Neural progenitor cell (in vitro differentiated cells): ENCODE measurements at regions not wholly inside any gene's neighbourhood (a gene's known extent, or its start where the extent isn't known, plus 50 kb on each side); places are given as distances from the start of the nearest gene placed in this dataset.
"Not testable (repeated sequence)": the region's sequence is repeated elsewhere in the genome, so short reads cannot be mapped to it uniquely, and the experiment has no call there.

Source experiments
- DNase-seq: peaks from one replicate; pipeline ENCODE4 v3.0.0-alpha.2; 2016; ENCODE audit warnings: low spot score
- H2AFZ ChIP-seq: fragments of 200-600 bp; sonication (generic); replicated peaks from 2 replicates; pipeline ENCODE4 v1.6.1; 2016; ENCODE audit warnings: antibody characterized with exemption
- H3F3A ChIP-seq: fragments of 200-600 bp; sonication (generic); 2 replicates; pipeline ENCODE4 v1.6.1; 2016; ENCODE audit warnings: antibody characterized with exemption, low read depth
- H3K27ac ChIP-seq: fragments of 200-600 bp; sonication (generic); 2 replicates; pipeline ENCODE4 v1.5.1; 2016; ENCODE audit warnings: mild to moderate bottlenecking
- H3K27me3 ChIP-seq: fragments of 200-600 bp; sonication (generic); 2 replicates; pipeline ENCODE4 v1.6.1; 2016; ENCODE audit warnings: mild to moderate bottlenecking, moderate library complexity
- H3K36me3 ChIP-seq: fragments of 200-600 bp; sonication (generic); 2 replicates; pipeline ENCODE4 v1.5.1; 2016
- H3K4me1 ChIP-seq: fragments of 200-600 bp; sonication (generic); 2 replicates; pipeline ENCODE4 v1.6.1; 2016; ENCODE audit warnings: mixed run types
- H3K4me2 ChIP-seq: fragments of 200-600 bp; sonication (generic); 2 replicates; pipeline ENCODE4 v1.6.1; 2016
- H3K4me3 ChIP-seq: fragments of 200-600 bp; sonication (generic); 2 replicates; pipeline ENCODE4 v1.5.1; 2016
- H3K79me2 ChIP-seq: fragments of 200-600 bp; sonication (generic); 2 replicates; pipeline ENCODE4 v1.6.1; 2016; ENCODE audit warnings: low read depth
- H3K9ac ChIP-seq: fragments of 200-600 bp; sonication (generic); 2 replicates; pipeline ENCODE4 v1.6.1; 2016
- H3K9me3 ChIP-seq: fragments of 200-600 bp; sonication (generic); 2 replicates; pipeline ENCODE4 v1.5.1; 2016; ENCODE audit warnings: low read depth
- H4K20me1 ChIP-seq: fragments of 200-600 bp; sonication (generic); 2 replicates; pipeline ENCODE4 v1.6.1; 2016; ENCODE audit warnings: low read depth
- H3K27ac Mint-ChIP-seq: 3 replicates; pipeline ENCODE4 v1.8.0; 2021; ENCODE audit warnings: mixed read lengths
- H3K27me3 Mint-ChIP-seq: 2 replicates; pipeline ENCODE4 v1.8.0; 2022; ENCODE audit warnings: low read depth, mild to moderate bottlenecking, inconsistent platforms, moderate library complexity, mixed read lengths; ENCODE audit not compliant: insufficient read depth
- H3K36me3 Mint-ChIP-seq: 3 replicates; pipeline ENCODE4 v1.8.0; 2021; ENCODE audit warnings: mixed read lengths
- H3K4me1 Mint-ChIP-seq: 3 replicates; pipeline ENCODE4 v1.8.0; 2021; ENCODE audit warnings: mixed read lengths
- H3K4me3 Mint-ChIP-seq: 3 replicates; pipeline ENCODE4 v1.8.0; 2021; ENCODE audit warnings: mild to moderate bottlenecking, moderate library complexity, mixed read lengths
- H3K9me3 Mint-ChIP-seq: 3 replicates; pipeline ENCODE4 v1.8.0; 2020; ENCODE audit warnings: mixed read lengths
- CTCF ChIP-seq: fragments of 200-600 bp; sonication (generic); IDR thresholded peaks from 2 replicates; pipeline ENCODE4 v1.5.1; 2017; ENCODE audit warnings: antibody characterized with exemption, mild to moderate bottlenecking
- EZH2 ChIP-seq: fragments of 200-600 bp; sonication (generic); IDR thresholded peaks from 2 replicates; pipeline ENCODE4 v1.6.1; 2017; ENCODE audit warnings: antibody characterized with exemption, mild to moderate bottlenecking, moderate library complexity
- EZH2phosphoT487 ChIP-seq: fragments of 200-600 bp; sonication (generic); IDR thresholded peaks from 2 replicates; pipeline ENCODE4 v1.6.1; 2017; ENCODE audit warnings: antibody characterized with exemption

GRCh38 chr9:73091909-73092308 lies 59.8 kb upstream of the ANXA1 start:
- Histone ChIP-seq H3F3A (no peaks in the 10 kb centered on the region), H4K20me1 (no peaks in the 10 kb centered on the region), H3K79me2 (no peaks in the 10 kb centered on the region), H3K9ac (no peak overlapping the region), H3K4me1 (no peaks in the 10 kb centered on the region), H2AFZ (no peak overlapping the region), H3K9me3 (no peaks in the 10 kb centered on the region), H3K27me3 (no peaks in the 10 kb centered on the region), H3K4me3 (no peak overlapping the region), H3K27ac (no peak overlapping the region), H3K4me2 (no peak overlapping the region), H3K36me3 (no peaks in the 10 kb centered on the region)
- Mint-ChIP-seq H3K9me3 (no peaks in the 10 kb centered on the region), H3K4me3 (no peak overlapping the region), H3K36me3 (no peaks in the 10 kb centered on the region), H3K27ac (no peak overlapping the region), H3K4me1 (no peaks in the 10 kb centered on the region), H3K27me3 (no peaks in the 10 kb centered on the region)
- TF ChIP-seq EZH2phosphoT487: no peak
- TF ChIP-seq CTCF: no peak
- no peak for TF ChIP-seq EZH2
- DNase-seq: no peak

- H3K4me3 Mint-ChIP-seq: no peak overlapping the region
- H3K9ac ChIP-seq: no peak overlapping the region
- H3K4me3 ChIP-seq: no peak overlapping the region
- H3F3A ChIP-seq: no peaks in the 10 kb centered on the region
- no peak for TF ChIP-seq CTCF
- TF ChIP-seq EZH2: no peak
- TF ChIP-seq EZH2phosphoT487: no peak
- H3K4me1 Mint-ChIP-seq: no peaks in the 10 kb centered on the region
- no peak overlapping the region for H3K4me2 ChIP-seq
- H3K9me3 Mint-ChIP-seq: no peaks in the 10 kb centered on the region
- H3K27ac ChIP-seq: no peak overlapping the region
- H3K9me3 ChIP-seq: no peaks in the 10 kb centered on the region
- H3K4me1 ChIP-seq: no peaks in the 10 kb centered on the region
- H3K27ac Mint-ChIP-seq: no peak overlapping the region
- no peaks in the 10 kb centered on the region for H3K27me3 Mint-ChIP-seq
- no peaks in the 10 kb centered on the region for H3K36me3 Mint-ChIP-seq
- H2AFZ ChIP-seq: no peak overlapping the region
- H4K20me1 ChIP-seq: no peaks in the 10 kb centered on the region
- no peaks in the 10 kb centered on the region for H3K36me3 ChIP-seq
- H3K79me2 ChIP-seq: no peaks in the 10 kb centered on the region
- no peaks in the 10 kb centered on the region for H3K27me3 ChIP-seq
- DNase-seq: no peak
Measured at GRCh38 chr9:73090214-73090613, 61.5 kb upstream of the ANXA1 start.

- no peak for DNase-seq
- Histone ChIP-seq H3K36me3 (no peaks in the 10 kb centered on the region), H3K27ac (no peak overlapping the region), H3K4me1 (no peaks in the 10 kb centered on the region), H3F3A (no peaks in the 10 kb centered on the region), H3K79me2 (no peaks in the 10 kb centered on the region), H3K9me3 (no peaks in the 10 kb centered on the region), H3K4me2 (no peak overlapping the region), H4K20me1 (no peaks in the 10 kb centered on the region), H3K9ac (no peak overlapping the region), H3K4me3 (no peak overlapping the region), H2AFZ (no peak overlapping the region), H3K27me3 (no peaks in the 10 kb centered on the region)
- no peaks in the 10 kb centered on the region for H3K4me1 Mint-ChIP-seq
- no peaks in the 10 kb centered on the region for H3K36me3 Mint-ChIP-seq
- H3K4me3 Mint-ChIP-seq: no peak overlapping the region
- H3K9me3 Mint-ChIP-seq: no peaks in the 10 kb centered on the region
- no peak for TF ChIP-seq CTCF
- no peak for TF ChIP-seq EZH2phosphoT487
- TF ChIP-seq EZH2: no peak
- H3K27me3 Mint-ChIP-seq: no peaks in the 10 kb centered on the region
- H3K27ac Mint-ChIP-seq: no peak overlapping the region
Measured at GRCh38 chr9:73089304-73089985, 62.2 kb upstream of the ANXA1 start.

GRCh38 chr9:73087876-73088275 lies 63.8 kb upstream of the ANXA1 start:
- H3K27ac ChIP-seq, H3K4me3 Mint-ChIP-seq, DNase-seq, H3K9me3 Mint-ChIP-seq, H3K27me3 Mint-ChIP-seq, H3K4me1 Mint-ChIP-seq, H3F3A ChIP-seq, H3K27ac Mint-ChIP-seq, H3K4me3 ChIP-seq, H3K36me3 Mint-ChIP-seq, H4K20me1 ChIP-seq, H2AFZ ChIP-seq, H3K36me3 ChIP-seq, H3K9ac ChIP-seq, H3K79me2 ChIP-seq, H3K9me3 ChIP-seq, H3K4me1 ChIP-seq, H3K27me3 ChIP-seq, H3K4me2 ChIP-seq: not testable (repeated sequence)
